ENCODE measurements at regions not wholly inside any gene's neighbourhood (a gene's known extent, or its start where the extent isn't known, plus 50 kb on each side); places are given as distances from the start of the nearest gene placed in this dataset.

GRCh38 chr10:10317151-10317550, 700.5 kb upstream of the CELF2 start:
- H3K27me3 Mint-ChIP-seq: no peaks in the 10 kb centered on the region
- H3K27ac Mint-ChIP-seq: no peak overlapping the region
- H3K4me3 Mint-ChIP-seq: no peak overlapping the region
- ATAC-seq (no peak), DNase-seq (no peak)
- H3K4me1 Mint-ChIP-seq: no peaks in the 10 kb centered on the region
- H3K9me3 Mint-ChIP-seq: no peaks in the 10 kb centered on the region

GRCh38 chr10:10318856-10319255, 698.8 kb upstream of the CELF2 start:
- Mint-ChIP-seq H3K27me3 (no peaks in the 10 kb centered on the region), H3K4me1 (no peaks in the 10 kb centered on the region), H3K9me3 (peaks cover 0 to 8% of the 10 kb centered on the region in 2 donors), H3K4me3 (no peak overlapping the region), H3K27ac (no peak overlapping the region)
- no peak for DNase-seq
- ATAC-seq: no peak

GRCh38 chr10:10320956-10321355, 696.7 kb upstream of the CELF2 start:
- ATAC-seq: no peak
- no peak overlapping the region for H3K4me3 Mint-ChIP-seq
- no peaks in the 10 kb centered on the region for H3K4me1 Mint-ChIP-seq
- no peak for DNase-seq
- H3K9me3 Mint-ChIP-seq: peaks cover 0 to 9% of the 10 kb centered on the region in 2 donors
- no peaks in the 10 kb centered on the region for H3K27me3 Mint-ChIP-seq
- H3K27ac Mint-ChIP-seq: no peak overlapping the region

- Mint-ChIP-seq H3K27ac (no peak overlapping the region), H3K9me3 (peaks cover 0 to 9% of the 10 kb centered on the region in 2 donors), H3K4me1 (no peaks in the 10 kb centered on the region), H3K27me3 (no peaks in the 10 kb centered on the region), H3K4me3 (no peak overlapping the region)
- no peak for DNase-seq
- no peak for ATAC-seq
These were observed 691.6 kb upstream of the CELF2 start for GRCh38 chr10:10326116-10326515.

- Mint-ChIP-seq H3K9me3 (peaks cover 0 to 9% of the 10 kb centered on the region in 2 donors), H3K27me3 (no peaks in the 10 kb centered on the region), H3K4me3 (no peak overlapping the region), H3K27ac (no peak overlapping the region), H3K4me1 (no peaks in the 10 kb centered on the region)
- DNase-seq (no peak), ATAC-seq (no peak)
These were observed 689.7 kb upstream of the CELF2 start for GRCh38 chr10:10327934-10328333.

- ATAC-seq (no peak), DNase-seq (no peak)
- H3K27ac Mint-ChIP-seq: no peak overlapping the region
- no peaks in the 10 kb centered on the region for H3K4me1 Mint-ChIP-seq
- peaks cover 7% of the 10 kb centered on the region for H3K27me3 Mint-ChIP-seq
- H3K4me3 Mint-ChIP-seq: no peak overlapping the region
- no peaks in the 10 kb centered on the region for H3K9me3 Mint-ChIP-seq
These were observed 687.3 kb upstream of the CELF2 start for GRCh38 chr10:10330418-10330817.

DNA sequence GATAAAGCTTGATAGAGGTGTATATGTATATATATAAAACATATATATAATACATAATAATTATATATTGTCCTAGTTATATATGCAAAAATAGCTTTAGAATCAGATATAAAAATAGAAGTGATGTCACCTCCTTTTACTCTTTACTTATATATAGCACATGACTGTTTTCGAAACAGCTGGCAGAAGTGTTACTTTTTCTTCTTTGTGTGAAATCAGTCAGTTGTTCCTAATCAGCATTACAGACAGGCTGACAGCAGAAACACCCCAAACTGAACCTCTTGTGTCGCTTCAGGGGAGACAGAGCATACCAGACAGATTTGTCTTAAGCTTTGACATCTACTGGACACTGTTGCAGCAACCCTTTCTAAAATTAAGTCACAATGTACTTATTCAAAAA, 684.9 kb upstream of the CELF2 start:
- no peak overlapping the region for H3K27ac Mint-ChIP-seq
- H3K27me3 Mint-ChIP-seq: peaks cover 7% of the 10 kb centered on the region
- no peaks in the 10 kb centered on the region for H3K4me1 Mint-ChIP-seq
- no peaks in the 10 kb centered on the region for H3K9me3 Mint-ChIP-seq
- ATAC-seq (no peak), DNase-seq (no peak)
- H3K4me3 Mint-ChIP-seq: no peak overlapping the region

- Mint-ChIP-seq H3K4me1 (no peaks in the 10 kb centered on the region), H3K27ac (no peak overlapping the region), H3K4me3 (no peak overlapping the region), H3K27me3 (peaks cover 7% of the 10 kb centered on the region), H3K9me3 (no peaks in the 10 kb centered on the region)
- ATAC-seq (no peak), DNase-seq (no peak)
These were observed 684.0 kb upstream of the CELF2 start for GRCh38 chr10:10333622-10334021.

- Mint-ChIP-seq H3K9me3 (no peaks in the 10 kb centered on the region), H3K4me1 (no peaks in the 10 kb centered on the region), H3K27me3 (peaks cover 4% of the 10 kb centered on the region), H3K27ac (no peak overlapping the region), H3K4me3 (no peak overlapping the region)
- ATAC-seq: no peak
- no peak for DNase-seq
These were observed 679.3 kb upstream of the CELF2 start for GRCh38 chr10:10338339-10338738.

GRCh38 chr10:10346390-10347150, 671.1 kb upstream of the CELF2 start:
- peaks cover 0 to 12% of the 10 kb centered on the region in 2 donors for H3K9me3 Mint-ChIP-seq
- no peaks in the 10 kb centered on the region for H3K27me3 Mint-ChIP-seq
- ATAC-seq: no peak
- no peak for DNase-seq
- peak overlapping the region in 1 of 2 donors; percentile 69 for H3K27ac Mint-ChIP-seq
- H3K4me1 Mint-ChIP-seq: no peaks in the 10 kb centered on the region
- H3K4me3 Mint-ChIP-seq: no peak overlapping the region

DNA sequence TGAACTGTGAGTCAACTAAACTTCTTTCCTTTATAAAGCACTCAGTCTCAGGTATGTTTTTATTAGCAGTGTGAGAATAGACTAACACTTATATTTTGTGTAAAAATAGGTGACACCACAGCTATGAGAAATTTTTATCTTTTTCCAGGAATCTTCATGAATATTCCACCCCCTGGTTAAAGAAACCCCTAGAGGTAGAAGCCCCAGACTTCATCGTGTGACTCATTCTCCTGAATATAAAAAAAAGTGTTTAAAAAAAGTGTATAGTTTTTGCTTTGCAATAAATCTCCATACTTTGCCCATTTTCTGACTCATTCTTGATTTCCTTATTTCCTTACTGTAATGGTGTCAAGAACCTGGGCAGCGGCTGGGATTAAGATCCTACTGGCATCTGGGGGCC, 667.6 kb upstream of the CELF2 start:
- Mint-ChIP-seq H3K9me3 (peaks cover 0 to 1% of the 10 kb centered on the region in 2 donors), H3K27ac (no peak overlapping the region), H3K4me1 (no peaks in the 10 kb centered on the region), H3K27me3 (no peaks in the 10 kb centered on the region), H3K4me3 (no peak overlapping the region)
- ATAC-seq (no peak), DNase-seq (no peak)

DNA sequence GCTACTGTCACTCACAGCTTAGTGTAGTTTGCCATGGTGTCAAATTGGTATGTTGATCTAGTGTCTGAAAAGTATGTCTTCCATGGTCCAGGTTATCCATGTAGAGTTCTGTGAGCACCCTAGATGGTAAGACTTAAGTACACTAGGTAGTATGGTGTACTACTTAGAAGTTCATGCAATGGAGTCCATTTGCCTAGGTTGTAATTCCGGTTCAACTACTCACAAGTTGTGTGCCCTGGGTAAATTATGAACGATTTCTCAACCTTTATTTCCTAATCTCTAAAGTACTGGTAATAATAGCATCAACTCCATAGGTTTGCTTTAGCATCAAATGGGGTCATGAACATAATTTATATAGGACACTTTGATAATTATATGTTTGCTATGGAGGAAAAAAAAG, 666.2 kb upstream of the CELF2 start:
- no peak overlapping the region for H3K4me3 Mint-ChIP-seq
- H3K27ac Mint-ChIP-seq: no peak overlapping the region
- no peaks in the 10 kb centered on the region for H3K27me3 Mint-ChIP-seq
- no peaks in the 10 kb centered on the region for H3K9me3 Mint-ChIP-seq
- DNase-seq (no peak), ATAC-seq (no peak)
- no peaks in the 10 kb centered on the region for H3K4me1 Mint-ChIP-seq

- H3K9me3 Mint-ChIP-seq: no peaks in the 10 kb centered on the region
- ATAC-seq: no peak
- no peaks in the 10 kb centered on the region for H3K27me3 Mint-ChIP-seq
- H3K27ac Mint-ChIP-seq: no peak overlapping the region
- no peaks in the 10 kb centered on the region for H3K4me1 Mint-ChIP-seq
- H3K4me3 Mint-ChIP-seq: no peak overlapping the region
- DNase-seq: no peak
These were observed 664.3 kb upstream of the CELF2 start for GRCh38 chr10:10353326-10353868.

DNA sequence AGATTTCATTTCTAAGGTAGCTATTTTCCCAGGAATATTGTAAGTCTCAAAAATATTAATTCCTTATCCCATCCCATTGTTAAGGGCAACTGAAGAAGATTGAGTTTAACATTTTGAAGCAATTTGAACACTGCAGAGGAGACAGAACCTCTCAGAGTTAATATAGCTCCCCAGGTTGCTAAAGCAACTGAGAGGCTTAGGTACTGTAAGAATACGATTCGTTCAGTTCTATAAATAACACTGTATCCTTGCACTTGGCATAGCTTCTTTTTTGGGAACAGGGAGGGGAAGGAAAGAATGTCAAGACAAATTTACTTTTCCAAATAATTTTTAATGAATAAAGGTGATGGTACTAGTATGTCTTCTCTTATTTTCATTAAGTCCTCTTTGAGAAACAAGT, 658.4 kb upstream of the CELF2 start:
- Mint-ChIP-seq H3K9me3 (no peaks in the 10 kb centered on the region), H3K4me1 (no peaks in the 10 kb centered on the region), H3K27me3 (peaks cover 15% of the 10 kb centered on the region), H3K27ac (no peak overlapping the region), H3K4me3 (no peak overlapping the region)
- no peak for ATAC-seq
- DNase-seq: no peak

DNA sequence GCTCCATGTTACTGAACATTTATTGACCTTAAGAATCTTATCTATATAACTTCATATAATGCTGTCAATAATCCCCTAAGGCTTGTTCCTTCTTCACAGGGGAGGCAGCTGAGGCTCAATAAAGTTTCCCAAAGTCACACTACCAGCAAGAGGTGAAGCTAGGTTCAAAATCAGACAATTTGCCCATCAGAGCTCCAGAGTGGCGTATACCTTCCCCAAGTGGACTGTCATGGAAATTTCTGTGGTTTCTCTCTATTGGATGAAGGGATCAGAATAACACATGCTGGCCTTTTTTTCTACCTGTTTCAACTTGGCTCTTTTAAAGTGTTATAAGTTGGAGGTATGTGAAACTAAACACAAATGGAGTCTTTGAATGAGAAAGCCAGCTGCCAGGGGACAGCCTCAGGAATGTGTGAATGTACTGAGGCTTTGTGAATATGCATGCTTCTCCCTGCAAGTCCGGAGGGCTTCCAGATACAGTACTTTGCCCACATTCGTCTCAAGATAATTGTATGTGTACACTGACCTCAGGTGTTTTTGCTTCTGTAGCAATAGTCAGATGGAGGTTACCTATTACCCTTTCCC, 656.3 kb upstream of the CELF2 start:
- Mint-ChIP-seq H3K27me3 (peaks cover 15% of the 10 kb centered on the region), H3K4me3 (no peak overlapping the region), H3K9me3 (no peaks in the 10 kb centered on the region), H3K4me1 (no peaks in the 10 kb centered on the region), H3K27ac (no peak overlapping the region)
- ATAC-seq (no peak), DNase-seq (no peak)

DNA sequence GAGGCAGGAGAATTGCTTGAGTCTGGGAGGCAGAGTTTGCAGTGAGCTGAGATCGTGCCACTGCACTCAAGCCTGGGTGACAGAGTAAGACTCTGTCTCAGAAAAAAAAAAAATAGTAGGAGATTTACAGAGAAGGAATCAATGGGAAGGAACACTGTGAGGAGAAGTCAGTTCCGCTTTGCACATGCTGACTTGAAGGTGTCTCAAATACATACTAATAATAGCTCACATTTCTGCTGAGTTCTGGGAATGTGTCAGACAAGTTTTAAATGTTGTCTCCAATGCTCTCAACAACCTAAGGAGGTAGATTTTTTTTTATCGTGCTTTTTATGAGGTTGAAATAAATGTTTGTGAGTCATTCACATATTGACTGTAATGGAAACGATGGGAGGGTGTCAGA, 654.9 kb upstream of the CELF2 start:
- H3K27me3 Mint-ChIP-seq: peaks cover 15% of the 10 kb centered on the region
- H3K4me1 Mint-ChIP-seq: no peaks in the 10 kb centered on the region
- ATAC-seq (no peak), DNase-seq (no peak)
- H3K4me3 Mint-ChIP-seq: no peak overlapping the region
- no peaks in the 10 kb centered on the region for H3K9me3 Mint-ChIP-seq
- H3K27ac Mint-ChIP-seq: no peak overlapping the region
